ENCODE measurements at regions not wholly inside any gene's neighbourhood (a gene's known extent, or its start where the extent isn't known, plus 50 kb on each side); places are given as distances from the start of the nearest gene placed in this dataset.

GRCh38 chr3:24604215-24604614 lies 109.6 kb upstream of the THRB start:
- TF ChIP-seq, protein P1, sequence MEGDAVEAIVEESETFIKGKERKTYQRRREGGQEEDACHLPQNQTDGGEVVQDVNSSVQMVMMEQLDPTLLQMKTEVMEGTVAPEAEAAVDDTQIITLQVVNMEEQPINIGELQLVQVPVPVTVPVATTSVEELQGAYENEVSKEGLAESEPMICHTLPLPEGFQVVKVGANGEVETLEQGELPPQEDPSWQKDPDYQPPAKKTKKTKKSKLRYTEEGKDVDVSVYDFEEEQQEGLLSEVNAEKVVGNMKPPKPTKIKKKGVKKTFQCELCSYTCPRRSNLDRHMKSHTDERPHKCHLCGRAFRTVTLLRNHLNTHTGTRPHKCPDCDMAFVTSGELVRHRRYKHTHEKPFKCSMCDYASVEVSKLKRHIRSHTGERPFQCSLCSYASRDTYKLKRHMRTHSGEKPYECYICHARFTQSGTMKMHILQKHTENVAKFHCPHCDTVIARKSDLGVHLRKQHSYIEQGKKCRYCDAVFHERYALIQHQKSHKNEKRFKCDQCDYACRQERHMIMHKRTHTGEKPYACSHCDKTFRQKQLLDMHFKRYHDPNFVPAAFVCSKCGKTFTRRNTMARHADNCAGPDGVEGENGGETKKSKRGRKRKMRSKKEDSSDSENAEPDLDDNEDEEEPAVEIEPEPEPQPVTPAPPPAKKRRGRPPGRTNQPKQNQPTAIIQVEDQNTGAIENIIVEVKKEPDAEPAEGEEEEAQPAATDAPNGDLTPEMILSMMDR (IDR thresholded peaks at IDR 0.05; ENCODE audit: low read depth, low read length) = no peak
- TF ChIP-seq POLR2A (IDR thresholded peaks at IDR 0.05; ENCODE audit: extremely low read depth, insufficient read length) (no peak), MYC (IDR thresholded peaks at IDR 0.05; ENCODE audit: low read depth, low read length) (no peak)

All from NB4 (cell line).